ENCODE measurements at regions not wholly inside any gene's neighbourhood (a gene's known extent, or its start where the extent isn't known, plus 50 kb on each side); places are given as distances from the start of the nearest gene placed in this dataset.

DNA sequence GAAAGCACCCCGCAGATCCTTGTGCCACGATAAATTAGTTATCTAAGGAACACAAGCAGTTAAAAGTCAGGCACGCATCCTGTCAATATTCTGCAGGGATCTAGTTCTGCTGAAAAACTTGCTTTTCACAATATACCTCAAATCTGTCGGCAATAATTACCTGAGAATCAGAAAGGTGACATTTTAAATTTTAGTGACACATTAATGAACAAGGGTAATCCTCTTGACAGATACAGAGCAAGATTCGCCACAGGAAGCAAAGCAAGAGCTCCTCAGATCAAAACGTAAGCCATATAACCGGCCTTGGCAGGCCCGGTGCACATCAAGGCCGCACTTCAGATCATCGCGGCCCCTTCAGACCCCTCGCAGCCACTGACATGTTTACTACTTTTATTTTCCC, 185.7 kb downstream of the ATPSCKMT start:
- H4K91ac ChIP-seq (ENCODE audit: insufficient read length, low read depth, low read length): no peak overlapping the region
- peaks cover 8 to 18% of the 10 kb centered on the region in 2 experiments for H3K4me1 Mint-ChIP-seq
- no peak overlapping the region for H2BK5ac ChIP-seq (ENCODE audit: insufficient read length, low read length)
- H3K9ac ChIP-seq (ENCODE audit: extremely low read depth, insufficient read length, low read length): no peak overlapping the region
- no peaks in the 10 kb centered on the region for H3K9me3 ChIP-seq (ENCODE audit: control insufficient read depth, low read depth, low read length)
- no peak for DNase-seq
- no peak overlapping the region for H2BK20ac ChIP-seq (ENCODE audit: low read depth, low read length, poor library complexity, severe bottlenecking)
- H3T11ph ChIP-seq (ENCODE audit: low read length): no peak overlapping the region
- WGBS (ENCODE audit: extremely low coverage, insufficient read length, low lambda C conversion rate): no CpG with 5 or more reads among the region's 12 CpGs
- H2BK120ac ChIP-seq (ENCODE audit: low read depth, low read length, poor library complexity, severe bottlenecking): no peak overlapping the region
- H3K23ac ChIP-seq (ENCODE audit: insufficient read length, low read depth, low read length): no peak overlapping the region
- H3K4ac ChIP-seq (ENCODE audit: low read depth, low read length): no peak overlapping the region
- no peaks in the 10 kb centered on the region for H3K79me2 ChIP-seq (ENCODE audit: insufficient read depth, low read length)
- no peak overlapping the region for H2AFZ ChIP-seq (ENCODE audit: low read length)
- H3K36me3 Mint-ChIP-seq (ENCODE audit: insufficient read depth in 1 of 3, low read depth in 3 of 3): peaks cover 0 to 20% (median 6%) of the 10 kb centered on the region in 3 experiments; a peak in 5 of 7 replicates
- H2BK12ac ChIP-seq (ENCODE audit: insufficient read length, low read depth, low read length): no peak overlapping the region
- no peak overlapping the region for H3K18ac ChIP-seq (ENCODE audit: insufficient read length, low read depth, low read length)
- TF ChIP-seq CTCF (conservative IDR thresholded peaks at IDR 0.05): no peak
- H4K5ac ChIP-seq (ENCODE audit: insufficient read length, low read depth, low read length): no peak overlapping the region
- no peak overlapping the region for H2AK5ac ChIP-seq (ENCODE audit: insufficient read length, low read length)
- H3K27me3 Mint-ChIP-seq (ENCODE audit: low read depth): peaks cover 1% of the 10 kb centered on the region; the same call in 1 of the 2 replicates
- H3K4me2 ChIP-seq (ENCODE audit: insufficient read depth, insufficient read length, low read length): no peak overlapping the region
- H3K27me3 ChIP-seq (ENCODE audit: insufficient read depth, low read length): no peaks in the 10 kb centered on the region
- H3K14ac ChIP-seq (ENCODE audit: insufficient read depth, low read length): no peak overlapping the region
- H4K8ac ChIP-seq (replicated peaks; ENCODE audit: insufficient read length, low read depth, low read length): no peak overlapping the region
- H3K27ac ChIP-seq (ENCODE audit: insufficient read length, low read depth, low read length): no peak overlapping the region
- no peaks in the 10 kb centered on the region for H3K79me1 ChIP-seq (ENCODE audit: insufficient read depth, low read depth, low read length, poor library complexity, severe bottlenecking)
- no peak overlapping the region for H3K56ac ChIP-seq (ENCODE audit: insufficient read length, low read depth, low read length)
- H3K27ac Mint-ChIP-seq: no peak overlapping the region; a peak in 1 of 7 replicates
- H2BK15ac ChIP-seq (ENCODE audit: low read depth, low read length): no peak overlapping the region
- no peaks in the 10 kb centered on the region for H3K23me2 ChIP-seq (ENCODE audit: insufficient read length, low read depth, low read length, poor library complexity, severe bottlenecking)
- peaks cover 5% of the 10 kb centered on the region for H3K4me1 ChIP-seq (ENCODE audit: insufficient read depth, low read length)
- no peaks in the 10 kb centered on the region for H4K20me1 ChIP-seq (ENCODE audit: control insufficient read depth, insufficient read depth, insufficient read length)
- no peak overlapping the region for H3K4me3 Mint-ChIP-seq
- peaks cover 11 to 17% of the 10 kb centered on the region in 2 experiments; a peak in 4 of 5 replicates for H3K9me3 Mint-ChIP-seq
